Astrocyte (in vitro differentiated cells and primary cell): ENCODE measurements at regions not wholly inside any gene's neighbourhood (a gene's known extent, or its start where the extent isn't known, plus 50 kb on each side); places are given as distances from the start of the nearest gene placed in this dataset.

Experiments
- DNase-seq: peaks from one replicate; pipeline ENCODE4 v3.0.0-alpha.2; 2010; ENCODE audit warnings: low read depth
- FAIRE-seq: peaks from 2 replicates; lab custom pipeline; 2011; peaks lifted over from hg19 to GRCh38; lab: Jason Lieb, UNC
- H2AFZ ChIP-seq: 2 replicates; pipeline ENCODE4 v1.6.0; 2012; ENCODE audit warnings: low read depth, low read length, inconsistent platforms
- H3K27ac ChIP-seq: 2 replicates; pipeline ENCODE4 v1.5.1; 2011; ENCODE audit warnings: low read depth, low read length, inconsistent platforms
- H3K27me3 ChIP-seq: 2 replicates; pipeline ENCODE4 v1.6.0; 2011; ENCODE audit warnings: low read length, inconsistent platforms; ENCODE audit not compliant: insufficient read depth
- H3K36me3 ChIP-seq: 2 replicates; pipeline ENCODE4 v1.5.1; 2011; ENCODE audit warnings: low read length, inconsistent platforms; ENCODE audit not compliant: insufficient read depth
- H3K4me1 ChIP-seq: 2 replicates; pipeline ENCODE4 v1.5.1; 2011; ENCODE audit warnings: low read length, inconsistent platforms; ENCODE audit not compliant: insufficient read depth
- H3K4me2 ChIP-seq: 2 replicates; pipeline ENCODE4 v1.6.0; 2012; ENCODE audit warnings: low read length, inconsistent platforms
- H3K4me3 ChIP-seq: 2 replicates; pipeline ENCODE4 v1.5.1; 2011; ENCODE audit warnings: low read depth, mild to moderate bottlenecking, low read length, inconsistent platforms; ENCODE audit not compliant: insufficient read depth
- H3K79me2 ChIP-seq: 2 replicates; pipeline ENCODE4 v1.6.0; 2012; ENCODE audit warnings: mild to moderate bottlenecking, low read length, inconsistent platforms; ENCODE audit not compliant: insufficient read depth
- H3K9ac ChIP-seq: 2 replicates; pipeline ENCODE4 v1.6.0; 2012; ENCODE audit warnings: mild to moderate bottlenecking, low read length, inconsistent platforms
- H3K9me3 ChIP-seq: 2 replicates; pipeline ENCODE4 v1.5.1; 2012; ENCODE audit warnings: low read depth, mild to moderate bottlenecking, low read length, inconsistent platforms; ENCODE audit not compliant: insufficient read depth
- H4K20me1 ChIP-seq: 2 replicates; pipeline ENCODE4 v1.6.0; 2012; ENCODE audit warnings: low read length, inconsistent platforms; ENCODE audit not compliant: insufficient read depth
- H3K27ac Mint-ChIP-seq: one replicate; pipeline ENCODE4 v1.8.0; 2021; ENCODE audit warnings: mild to moderate bottlenecking, mixed read lengths; ENCODE audit not compliant: unreplicated experiment
- H3K27me3 Mint-ChIP-seq: one replicate; pipeline ENCODE4 v1.8.0; 2021; ENCODE audit warnings: low read depth, mixed read lengths; ENCODE audit not compliant: unreplicated experiment
- H3K36me3 Mint-ChIP-seq: one replicate; pipeline ENCODE4 v1.8.0; 2021; ENCODE audit warnings: low read depth, mixed read lengths; ENCODE audit not compliant: unreplicated experiment
- H3K4me1 Mint-ChIP-seq: one replicate; pipeline ENCODE4 v1.8.0; 2021; ENCODE audit warnings: low read depth, mixed read lengths; ENCODE audit not compliant: unreplicated experiment
- H3K4me3 Mint-ChIP-seq: one replicate; pipeline ENCODE4 v1.8.0; 2021; ENCODE audit warnings: mild to moderate bottlenecking, moderate library complexity, mixed read lengths; ENCODE audit not compliant: unreplicated experiment
- H3K9me3 Mint-ChIP-seq: one replicate; pipeline ENCODE4 v1.8.0; 2021; ENCODE audit warnings: mild to moderate bottlenecking, mixed read lengths; ENCODE audit not compliant: unreplicated experiment
- CTCF ChIP-seq: IDR thresholded peaks from 2 replicates; pipeline ENCODE4 v1.5.1; 2011; ENCODE audit warnings: low read depth, mild to moderate bottlenecking, inconsistent platforms, low read length, moderate library complexity; ENCODE audit not compliant: insufficient read depth
- EZH2 ChIP-seq: IDR thresholded peaks from 2 replicates; pipeline ENCODE4 v1.6.1; 2012; ENCODE audit warnings: mild to moderate bottlenecking, low read length, inconsistent platforms; ENCODE audit not compliant: insufficient read depth

GRCh38 chr10:43913676-43914235 is 265.1 kb upstream of the ZNF32 start:
- no peak overlapping the region for H3K4me3 Mint-ChIP-seq
- H3K9me3 Mint-ChIP-seq: peaks cover 11% of the 10 kb centered on the region
- no peak overlapping the region for H3K4me3 ChIP-seq
- no peaks in the 10 kb centered on the region for H3K27me3 ChIP-seq
- no peak overlapping the region for H2AFZ ChIP-seq
- H3K4me1 ChIP-seq: no peaks in the 10 kb centered on the region
- no peak overlapping the region for H3K4me2 ChIP-seq
- no peak overlapping the region for H3K9ac ChIP-seq
- no peaks in the 10 kb centered on the region for H3K79me2 ChIP-seq
- H3K27ac ChIP-seq: no peak overlapping the region
- no peaks in the 10 kb centered on the region for H4K20me1 ChIP-seq
- H3K9me3 ChIP-seq: no peaks in the 10 kb centered on the region
- no peaks in the 10 kb centered on the region for H3K36me3 ChIP-seq
- no peak overlapping the region for H3K27ac Mint-ChIP-seq
- H3K27me3 Mint-ChIP-seq: peaks cover 11% of the 10 kb centered on the region
- no peaks in the 10 kb centered on the region for H3K4me1 Mint-ChIP-seq
- no peaks in the 10 kb centered on the region for H3K36me3 Mint-ChIP-seq
- DNase-seq (no peak), FAIRE-seq (no peak)
- TF ChIP-seq CTCF (no peak), EZH2 (no peak)

GRCh38 chr10:43912469-43912868 is 263.8 kb upstream of the ZNF32 start:
- no peaks in the 10 kb centered on the region for H3K36me3 Mint-ChIP-seq
- TF ChIP-seq CTCF (no peak), EZH2 (no peak)
- DNase-seq: no peak
- no peak overlapping the region for H3K4me3 Mint-ChIP-seq
- Histone ChIP-seq H3K4me3 (no peak overlapping the region), H3K4me1 (no peaks in the 10 kb centered on the region), H3K36me3 (no peaks in the 10 kb centered on the region), H3K9me3 (no peaks in the 10 kb centered on the region), H3K27me3 (no peaks in the 10 kb centered on the region), H3K4me2 (no peak overlapping the region), H4K20me1 (no peaks in the 10 kb centered on the region), H2AFZ (no peak overlapping the region), H3K27ac (no peak overlapping the region), H3K9ac (no peak overlapping the region), H3K79me2 (no peaks in the 10 kb centered on the region)
- peaks cover 11% of the 10 kb centered on the region for H3K27me3 Mint-ChIP-seq
- no peaks in the 10 kb centered on the region for H3K4me1 Mint-ChIP-seq
- no peak for FAIRE-seq
- H3K9me3 Mint-ChIP-seq: peaks cover 11% of the 10 kb centered on the region
- H3K27ac Mint-ChIP-seq: no peak overlapping the region

GRCh38 chr10:43906490-43906889 is 257.8 kb upstream of the ZNF32 start:
- Histone ChIP-seq H3K9ac (no peak overlapping the region), H3K36me3 (no peaks in the 10 kb centered on the region), H3K4me1 (no peaks in the 10 kb centered on the region), H4K20me1 (no peaks in the 10 kb centered on the region), H3K79me2 (no peaks in the 10 kb centered on the region), H2AFZ (no peak overlapping the region), H3K4me2 (no peak overlapping the region), H3K27me3 (no peaks in the 10 kb centered on the region), H3K27ac (no peak overlapping the region), H3K9me3 (no peaks in the 10 kb centered on the region), H3K4me3 (no peak overlapping the region)
- DNase-seq (no peak), FAIRE-seq (no peak)
- Mint-ChIP-seq H3K9me3 (peaks cover 2% of the 10 kb centered on the region), H3K4me3 (no peak overlapping the region), H3K4me1 (peaks cover 22% of the 10 kb centered on the region), H3K36me3 (no peaks in the 10 kb centered on the region), H3K27ac (no peak overlapping the region), H3K27me3 (peaks cover 16% of the 10 kb centered on the region)
- TF ChIP-seq CTCF: no peak
- TF ChIP-seq EZH2: no peak
